ENCODE measurements at regions not wholly inside any gene's neighbourhood (a gene's known extent, or its start where the extent isn't known, plus 50 kb on each side); places are given as distances from the start of the nearest gene placed in this dataset.

DNA sequence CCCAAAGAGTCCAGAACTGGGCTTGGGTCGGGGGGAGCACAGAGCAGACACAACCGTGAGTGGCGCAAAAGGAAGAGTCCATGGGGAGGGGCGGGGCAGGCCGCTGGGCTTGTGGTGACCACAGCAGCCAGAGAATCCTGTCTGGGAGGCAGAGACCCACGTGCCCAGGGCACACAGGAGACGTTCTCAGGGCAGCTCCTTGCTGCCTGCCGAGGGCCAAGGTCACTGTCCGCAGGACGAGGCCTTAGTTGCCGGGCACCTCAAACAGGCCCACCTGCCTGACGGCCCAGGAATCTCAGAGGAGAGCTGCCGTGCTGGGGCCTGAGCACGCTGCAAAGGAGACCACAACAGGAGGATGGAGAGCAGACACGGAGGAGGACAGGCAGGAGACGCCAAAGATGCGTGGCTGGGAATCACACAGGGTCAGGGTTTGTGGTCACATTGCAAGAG is 87.8 kb downstream of the MYEOV start:
- TF ChIP-seq, protein P1, sequence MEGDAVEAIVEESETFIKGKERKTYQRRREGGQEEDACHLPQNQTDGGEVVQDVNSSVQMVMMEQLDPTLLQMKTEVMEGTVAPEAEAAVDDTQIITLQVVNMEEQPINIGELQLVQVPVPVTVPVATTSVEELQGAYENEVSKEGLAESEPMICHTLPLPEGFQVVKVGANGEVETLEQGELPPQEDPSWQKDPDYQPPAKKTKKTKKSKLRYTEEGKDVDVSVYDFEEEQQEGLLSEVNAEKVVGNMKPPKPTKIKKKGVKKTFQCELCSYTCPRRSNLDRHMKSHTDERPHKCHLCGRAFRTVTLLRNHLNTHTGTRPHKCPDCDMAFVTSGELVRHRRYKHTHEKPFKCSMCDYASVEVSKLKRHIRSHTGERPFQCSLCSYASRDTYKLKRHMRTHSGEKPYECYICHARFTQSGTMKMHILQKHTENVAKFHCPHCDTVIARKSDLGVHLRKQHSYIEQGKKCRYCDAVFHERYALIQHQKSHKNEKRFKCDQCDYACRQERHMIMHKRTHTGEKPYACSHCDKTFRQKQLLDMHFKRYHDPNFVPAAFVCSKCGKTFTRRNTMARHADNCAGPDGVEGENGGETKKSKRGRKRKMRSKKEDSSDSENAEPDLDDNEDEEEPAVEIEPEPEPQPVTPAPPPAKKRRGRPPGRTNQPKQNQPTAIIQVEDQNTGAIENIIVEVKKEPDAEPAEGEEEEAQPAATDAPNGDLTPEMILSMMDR (IDR thresholded peaks at IDR 0.05): no peak
- TF ChIP-seq TP53 (CRISPR knock-in tag; IDR thresholded peaks at IDR 0.05) (no peak), EMX1 (CRISPR knock-in tag; IDR thresholded peaks at IDR 0.05) (no peak), FOXP1 (CRISPR knock-in tag; IDR thresholded peaks at IDR 0.05; ENCODE audit: borderline replicate concordance) (no peak), CREB1 (CRISPR knock-in tag; IDR thresholded peaks at IDR 0.05) (no peak)
